Motor neuron (in vitro differentiated cells): ENCODE measurements at regions not wholly inside any gene's neighbourhood (a gene's known extent, or its start where the extent isn't known, plus 50 kb on each side); places are given as distances from the start of the nearest gene placed in this dataset.
A peak's percentile ranks its signal among the peaks of the same experiment; 100 is the strongest.

Experiments used
- ATAC-seq, 8 experiments: fragments of 200-7000 bp; cut with Tn5 transposase; replicated peaks in 6 of 8; 2 replicates each; pipeline ENCODE4 v1.8.0; 2021; ENCODE audit warnings: mild to moderate bottlenecking in 8 of 8, moderate library complexity in 8 of 8
- H3K27ac ChIP-seq, 2 donors: fragments of 250-450 bp; sonication (Bioruptor Pico); 2 replicates each; pipeline ENCODE4 v1.9.0; 2021; ENCODE audit warnings: antibody characterized with exemption in 2 of 2, mild to moderate bottlenecking in 2 of 2, moderate library complexity in 1 of 2
- H3K4me1 ChIP-seq, 2 donors: fragments of 250-450 bp; sonication (Bioruptor Pico); replicated peaks in 1 of 2; 2 replicates each; pipeline ENCODE4 v1.6.1; 2021; ENCODE audit warnings: antibody characterized with exemption in 2 of 2, mild to moderate bottlenecking in 2 of 2, moderate library complexity in 1 of 2
- H3K4me3 ChIP-seq, 5 donors: fragments of 250-450 bp; sonication (Bioruptor Pico); 2 replicates each; pipeline ENCODE4 v1.9.0; 2021; ENCODE audit warnings: antibody characterized with exemption in 5 of 5, mild to moderate bottlenecking in 5 of 5, moderate library complexity in 4 of 5
- WGBS, 10 experiments: fragments of 450-650 bp; shearing (Covaris generic); methylation state at CpG; one replicate each; pipeline ENCODE4 v1.0.0; 2022; 5-methylcytosine and 5-hydroxymethylcytosine counted together
- in situ Hi-C, 9 experiments: fragments of 400-800 bp; cut with MboI; loops; one replicate each; pipeline ENCODE4 v1.15.0; 2021; ENCODE audit warnings: low sequenced_read_pairs in 9 of 9, low pct_unique_long_range_greater_than_20kb in 2 of 9; ENCODE audit not compliant: unreplicated experiment in 9 of 9

- no peak for ATAC-seq
- in situ Hi-C loops = loop anchor here in 3 of 9 experiments (25.0 kb wide), 3 partner anchors 211 to 264 kb away; no protein-coding TSS in a partner anchor
- peaks cover 4 to 5% of the 10 kb centered on the region in 2 donors for H3K4me1 ChIP-seq
- no peak overlapping the region for H3K27ac ChIP-seq
- 67 to 100% (median 83%) methylated on average over 1 to 2 of the region's 3 CpGs; no CpG with 5 or more reads in 7 of the 10 experiments for WGBS, 10 experiments
- no peak overlapping the region for H3K4me3 ChIP-seq
Measured at GRCh38 chr2:9126540-9126939, 80.1 kb upstream of the ASAP2 start.

GRCh38 chr2:9124231-9124741, 82.3 kb upstream of the ASAP2 start:
- 29 to 100% (median 73%) methylated on average over 1 to 12 of the region's 14 CpGs; no CpG with 5 or more reads in 3 of the 10 experiments for WGBS, 10 experiments
- peaks cover 4 to 5% of the 10 kb centered on the region in 2 donors for H3K4me1 ChIP-seq
- peak overlapping the region in 1 of 2 donors; percentile 9 for H3K27ac ChIP-seq
- no peak overlapping the region for H3K4me3 ChIP-seq
- peak in 5 of 8 experiments; percentile 67 to 96 (median 88) for ATAC-seq
- in situ Hi-C loops = no loop called here

GRCh38 chr2:9123069-9123468, 83.5 kb upstream of the ASAP2 start:
- peaks cover 4 to 5% of the 10 kb centered on the region in 2 donors for H3K4me1 ChIP-seq
- 0 to 92% (median 52%) methylated on average over 1 to 5 of the region's 5 CpGs; no CpG with 5 or more reads in 3 of the 10 experiments for WGBS, 10 experiments
- in situ Hi-C loops = no loop called here

GRCh38 chr2:9122367-9122766, 84.2 kb upstream of the ASAP2 start:
- in situ Hi-C loops = no loop called here
- H3K4me3 ChIP-seq = no peak overlapping the region
- WGBS, 10 experiments = 20 to 100% (median 84%) methylated on average over 1 to 8 of the region's 8 CpGs
- H3K27ac ChIP-seq = no peak overlapping the region
- ATAC-seq = no peak
- H3K4me1 ChIP-seq = peaks cover 4 to 5% of the 10 kb centered on the region in 2 donors

More at GRCh38 chr2:9123069-9123468, 83.5 kb upstream of the ASAP2 start:
- Histone ChIP-seq H3K27ac (no peak overlapping the region), H3K4me3 (no peak overlapping the region)
- peak in 1 of 8 experiments; percentile 11 for ATAC-seq

GRCh38 chr2:9118383-9118960, 88.1 kb upstream of the ASAP2 start:
- no peaks in the 10 kb centered on the region for H3K4me1 ChIP-seq
- H3K4me3 ChIP-seq = no peak overlapping the region
- in situ Hi-C loops = no loop called here
- WGBS, 10 experiments = 67 to 100% (median 83%) methylated on average over 1 to 6 of the region's 11 CpGs
- ATAC-seq = no peak
- no peak overlapping the region for H3K27ac ChIP-seq

- 22 to 100% (median 90%) methylated on average over 1 to 2 of the region's 2 CpGs; no CpG with 5 or more reads in 2 of the 10 experiments for WGBS, 10 experiments
Measured at GRCh38 chr2:9115229-9115628, 91.4 kb upstream of the ASAP2 start.

GRCh38 chr2:9114458-9114857, 92.2 kb upstream of the ASAP2 start:
- in situ Hi-C loops = no loop called here
- 7 to 67% (median 61%) methylated on average over 1 to 3 of the region's 3 CpGs; no CpG with 5 or more reads in 6 of the 10 experiments for WGBS, 10 experiments
- H3K4me1 ChIP-seq = peaks cover 0 to 2% of the 10 kb centered on the region in 2 donors
- H3K4me3 ChIP-seq = no peak overlapping the region
- ATAC-seq = peak in 3 of 8 experiments; percentile 23 to 84 (median 83)
- H3K27ac ChIP-seq = no peak overlapping the region

More at GRCh38 chr2:9115229-9115628, 91.4 kb upstream of the ASAP2 start:
- Histone ChIP-seq H3K4me3 (no peak overlapping the region), H3K27ac (no peak overlapping the region), H3K4me1 (peaks cover 0 to 2% of the 10 kb centered on the region in 2 donors)
- no peak for ATAC-seq
- in situ Hi-C loops = no loop called here

GRCh38 chr2:9113916-9114315, 92.7 kb upstream of the ASAP2 start:
- no peak for ATAC-seq
- WGBS, 10 experiments = 45 to 100% (median 78%) methylated on average over 2 to 5 of the region's 5 CpGs
- no peak overlapping the region for H3K27ac ChIP-seq
- in situ Hi-C loops = no loop called here
- H3K4me1 ChIP-seq = peaks cover 0 to 2% of the 10 kb centered on the region in 2 donors
- H3K4me3 ChIP-seq = no peak overlapping the region

GRCh38 chr2:9113262-9113661, 93.3 kb upstream of the ASAP2 start:
- WGBS, 10 experiments = 51 to 83% (median 70%) methylated on average over 2 to 3 of the region's 6 CpGs; no CpG with 5 or more reads in 7 of the 10 experiments
- Histone ChIP-seq H3K4me1 (peaks cover 0 to 7% of the 10 kb centered on the region in 2 donors), H3K4me3 (no peak overlapping the region), H3K27ac (no peak overlapping the region)
- in situ Hi-C loops = no loop called here
- no peak for ATAC-seq

GRCh38 chr2:9112079-9112721, 94.4 kb upstream of the ASAP2 start:
- no peak overlapping the region for H3K27ac ChIP-seq
- ATAC-seq = peak; percentile 70 to 97 (median 91)

GRCh38 chr2:9110893-9111569, 95.6 kb upstream of the ASAP2 start:
- WGBS, 10 experiments = 66 to 98% (median 89%) methylated on average over 2 to 9 of the region's 15 CpGs; no CpG with 5 or more reads in 3 of the 10 experiments
- in situ Hi-C loops = no loop called here

More at GRCh38 chr2:9112079-9112721, 94.4 kb upstream of the ASAP2 start:
- in situ Hi-C loops = no loop called here
- WGBS, 10 experiments = 17 to 100% (median 86%) methylated on average over 1 to 11 of the region's 23 CpGs
- Histone ChIP-seq H3K4me3 (no peak overlapping the region), H3K4me1 (peaks cover 0 to 16% of the 10 kb centered on the region in 2 donors)

GRCh38 chr2:9110346-9110884, 96.2 kb upstream of the ASAP2 start:
- WGBS, 10 experiments = 54 to 100% (median 100%) methylated on average over 1 to 2 of the region's 6 CpGs; no CpG with 5 or more reads in 6 of the 10 experiments

More at GRCh38 chr2:9110893-9111569, 95.6 kb upstream of the ASAP2 start:
- no peak for ATAC-seq
- Histone ChIP-seq H3K4me1 (peaks cover 6 to 25% of the 10 kb centered on the region in 2 donors), H3K27ac (no peak overlapping the region), H3K4me3 (no peak overlapping the region)

More at GRCh38 chr2:9110346-9110884, 96.2 kb upstream of the ASAP2 start:
- H3K4me3 ChIP-seq = no peak overlapping the region
- in situ Hi-C loops = no loop called here
- H3K27ac ChIP-seq = no peak overlapping the region
- H3K4me1 ChIP-seq = peaks cover 8 to 25% of the 10 kb centered on the region in 2 donors
- no peak for ATAC-seq
